ENCODE measurements at regions not wholly inside any gene's neighbourhood (a gene's known extent, or its start where the extent isn't known, plus 50 kb on each side); places are given as distances from the start of the nearest gene placed in this dataset.

- in situ Hi-C loops (cut with MboI; ENCODE audit: low sequenced_read_pairs) = no loop called here
Measured at GRCh38 chr13:59337070-59337469, 826.7 kb downstream of the DIAPH3 start.

GRCh38 chr13:59340151-59340550 lies 823.6 kb downstream of the DIAPH3 start:
- in situ Hi-C loops (cut with MboI; ENCODE audit: low sequenced_read_pairs) = no loop called here

- in situ Hi-C loops (cut with MboI; ENCODE audit: low sequenced_read_pairs) = no loop called here
Measured at GRCh38 chr13:59340581-59340980, 823.1 kb downstream of the DIAPH3 start.

- in situ Hi-C loops (cut with MboI; ENCODE audit: low sequenced_read_pairs) = no loop called here
Measured at GRCh38 chr13:59342400-59342799, 821.3 kb downstream of the DIAPH3 start.

- in situ Hi-C loops (cut with MboI; ENCODE audit: low sequenced_read_pairs) = no loop called here
Measured at GRCh38 chr13:59343132-59343531, 820.6 kb downstream of the DIAPH3 start.

- in situ Hi-C loops (cut with MboI; ENCODE audit: low sequenced_read_pairs) = no loop called here
Measured at GRCh38 chr13:59343993-59344822, 819.5 kb downstream of the DIAPH3 start.

GRCh38 chr13:59345311-59345710 lies 818.4 kb downstream of the DIAPH3 start:
- in situ Hi-C loops (cut with MboI; ENCODE audit: low sequenced_read_pairs) = no loop called here

- in situ Hi-C loops (cut with MboI; ENCODE audit: low sequenced_read_pairs) = no loop called here
Measured at GRCh38 chr13:59346999-59347723, 816.6 kb downstream of the DIAPH3 start.

GRCh38 chr13:59348617-59349016 lies 815.1 kb downstream of the DIAPH3 start:
- in situ Hi-C loops (cut with MboI; ENCODE audit: low sequenced_read_pairs) = no loop called here

GRCh38 chr13:59352600-59352999 lies 811.1 kb downstream of the DIAPH3 start:
- in situ Hi-C loops (cut with MboI; ENCODE audit: low sequenced_read_pairs) = no loop called here

GRCh38 chr13:59354665-59355369 lies 808.9 kb downstream of the DIAPH3 start:
- in situ Hi-C loops (cut with MboI; ENCODE audit: low sequenced_read_pairs) = no loop called here

- in situ Hi-C loops (cut with MboI; ENCODE audit: low sequenced_read_pairs) = no loop called here
Measured at GRCh38 chr13:59356607-59357006, 807.1 kb downstream of the DIAPH3 start.

- in situ Hi-C loops (cut with MboI; ENCODE audit: low sequenced_read_pairs) = no loop called here
Measured at GRCh38 chr13:59358014-59358413, 805.7 kb downstream of the DIAPH3 start.

GRCh38 chr13:59360108-59360507 lies 803.6 kb downstream of the DIAPH3 start:
- in situ Hi-C loops (cut with MboI; ENCODE audit: low sequenced_read_pairs) = no loop called here

GRCh38 chr13:59360916-59361315 lies 802.8 kb downstream of the DIAPH3 start:
- in situ Hi-C loops (cut with MboI; ENCODE audit: low sequenced_read_pairs) = no loop called here

- in situ Hi-C loops (cut with MboI; ENCODE audit: low sequenced_read_pairs) = no loop called here
Measured at GRCh38 chr13:59363313-59363712, 800.4 kb downstream of the DIAPH3 start.

- in situ Hi-C loops (cut with MboI; ENCODE audit: low sequenced_read_pairs) = no loop called here
Measured at GRCh38 chr13:59363947-59364346, 799.8 kb downstream of the DIAPH3 start.

GRCh38 chr13:59364641-59365085 lies 799.1 kb downstream of the DIAPH3 start:
- in situ Hi-C loops (cut with MboI; ENCODE audit: low sequenced_read_pairs) = no loop called here

GRCh38 chr13:59367467-59367866 lies 796.3 kb downstream of the DIAPH3 start:
- in situ Hi-C loops (cut with MboI; ENCODE audit: low sequenced_read_pairs) = no loop called here

GRCh38 chr13:59367904-59368303 lies 795.8 kb downstream of the DIAPH3 start:
- in situ Hi-C loops (cut with MboI; ENCODE audit: low sequenced_read_pairs) = no loop called here

- in situ Hi-C loops (cut with MboI; ENCODE audit: low sequenced_read_pairs) = no loop called here
Measured at GRCh38 chr13:59368693-59369092, 795.0 kb downstream of the DIAPH3 start.

- in situ Hi-C loops (cut with MboI; ENCODE audit: low sequenced_read_pairs) = no loop called here
Measured at GRCh38 chr13:59371229-59371628, 792.5 kb downstream of the DIAPH3 start.
